K562 (cell line): ENCODE measurements at regions not wholly inside any gene's neighbourhood (a gene's known extent, or its start where the extent isn't known, plus 50 kb on each side); places are given as distances from the start of the nearest gene placed in this dataset.

Source experiments
- ATAC-seq: fragments of 200-7000 bp; cut with Tn5 transposase; 3 replicates; pipeline ENCODE4 v1.9.1; 2020; ENCODE audit warnings: moderate library complexity
- BruUV-seq: library from RNA; stranded (reverse); fragments of 400-500 nt; replicated peaks from 2 replicates; lab custom pipeline; 2021; lab: Mats Ljungman, UMichigan
- CTCF ChIA-PET: fragments of 300-600 bp; formaldehyde crosslinking; extraction: SDS; loops from one replicate; lab custom pipeline; 2021; ENCODE audit warnings: low intra/inter-chr PET ratio; lab: Yijun Ruan, JAX
- POLR2A ChIA-PET: fragments of 300-600, 350-650 bp; sonication (Branson Sonifier 250); formaldehyde crosslinking; extraction: SDS; loops from one replicate; lab custom pipeline; 2021; ENCODE audit warnings: antibody characterized with exemption, inconsistent platforms; lab: Yijun Ruan, JAX
- DNase-seq, 4 experiments: peaks; one replicate each; pipeline versions ENCODE4 v3.0.0 to v3.0.0-alpha.2; 2011 to 2018; ENCODE audit warnings: low spot score in 3 of 4, mixed read lengths in 3 of 4; ENCODE audit errors: extremely low read depth in 1 of 4
- FAIRE-seq: peaks from 2 replicates; lab custom pipeline; 2011; peaks lifted over from hg19 to GRCh38; lab: Jason Lieb, UNC
- H2AFZ ChIP-seq: 2 replicates; pipeline ENCODE4 v1.6.0; 2011; ENCODE audit warnings: low read depth, low read length, control low read depth, inconsistent platforms
- H3K27ac ChIP-seq: fragments of 200-600 bp; 3 replicates; pipeline ENCODE4 v1.8.0; 2011; ENCODE audit warnings: low read depth, mild to moderate bottlenecking, control low read depth, inconsistent platforms, low read length, moderate library complexity, mixed read lengths; ENCODE audit errors: extremely low read depth
- H3K27me3 ChIP-seq, 2 experiments: fragments of 300-600 bp in 1 of 2; 2 replicates in 1 of 2; 3 replicates in 1 of 2; pipeline versions ENCODE4 v1.6.0 to v1.8.0; 2011; ENCODE audit warnings: inconsistent platforms in 2 of 2, low read length in 2 of 2, mild to moderate bottlenecking in 1 of 2, mixed read lengths in 1 of 2, moderate library complexity in 1 of 2; ENCODE audit not compliant: control insufficient read depth in 2 of 2, insufficient read depth in 2 of 2
- H3K36me3 ChIP-seq: fragments of 300-600 bp; 3 replicates; pipeline ENCODE4 v1.8.0; 2011; ENCODE audit warnings: mild to moderate bottlenecking, low read length, inconsistent platforms; ENCODE audit not compliant: control insufficient read depth, insufficient read depth
- H3K4me1 ChIP-seq, 2 experiments: fragments of 200-600 bp in 1 of 2; replicated peaks in 1 of 2; 2 replicates in 1 of 2; 3 replicates in 1 of 2; pipeline versions ENCODE4 v1.5.1 to v1.8.0; 2011; ENCODE audit warnings: inconsistent platforms in 2 of 2, low read length in 2 of 2, mild to moderate bottlenecking in 1 of 2, mixed read lengths in 1 of 2, moderate library complexity in 1 of 2; ENCODE audit not compliant: control insufficient read depth in 2 of 2, insufficient read depth in 2 of 2
- H3K4me2 ChIP-seq: 2 replicates; pipeline ENCODE4 v1.6.1; 2011; ENCODE audit warnings: low read length, control low read depth, inconsistent platforms, mixed read lengths; ENCODE audit not compliant: insufficient read depth
- H3K4me3 ChIP-seq: fragments of 200-600 bp; sonication (generic), shearing (Covaris generic); 2 replicates; pipeline ENCODE4 v1.5.1; 2016; ENCODE audit warnings: control low read depth, inconsistent platforms
- H3K79me2 ChIP-seq: fragments of 200-600 bp; 3 replicates; pipeline ENCODE4 v1.8.0; 2011; ENCODE audit warnings: low read length, inconsistent platforms; ENCODE audit not compliant: control insufficient read depth, insufficient read depth
- H3K9ac ChIP-seq, 2 experiments: 2 replicates each; pipeline versions ENCODE4 v1.6.0 to v1.6.1; 2011; ENCODE audit warnings: low read depth in 2 of 2, low read length in 2 of 2, control low read depth in 1 of 2, inconsistent platforms in 1 of 2, mild to moderate bottlenecking in 1 of 2, mixed read lengths in 1 of 2; ENCODE audit not compliant: insufficient read depth in 1 of 2
- H3K9me1 ChIP-seq: one replicate; pipeline ENCODE4 v1.6.0; 2011; ENCODE audit warnings: inconsistent platforms, mild to moderate bottlenecking, low read length, moderate library complexity; ENCODE audit not compliant: control insufficient read depth, insufficient read depth
- H3K9me3 ChIP-seq: replicated peaks from 2 replicates; pipeline ENCODE4 v1.5.1; 2011; ENCODE audit warnings: low read depth, low read length, inconsistent platforms; ENCODE audit not compliant: control insufficient read depth, insufficient read depth
- H4K20me1 ChIP-seq: replicated peaks from 2 replicates; pipeline ENCODE4 v1.6.1; 2011; ENCODE audit warnings: low read length, inconsistent platforms, mixed read lengths; ENCODE audit not compliant: control insufficient read depth, insufficient read depth
- ADNP ChIP-seq: fragments of 200-800 bp; sonication (Bioruptor generic); IDR thresholded peaks from 2 replicates; pipeline ENCODE4 v1.6.1; 2016; ENCODE audit warnings: missing genetic modification characterization, missing compliant biosample characterization
- ARID3A ChIP-seq: IDR thresholded peaks from 2 replicates; pipeline ENCODE4 v1.6.1; 2012; ENCODE audit warnings: low read depth, low read length, improper control_type of control experiment, borderline replicate concordance
- CBX3 ChIP-seq, 2 experiments: IDR thresholded peaks; 1 replicate in 1 of 2; 2 replicates in 1 of 2; pipeline ENCODE4 v1.6.1; 2012; ENCODE audit warnings: inconsistent platforms in 2 of 2, low read length in 2 of 2, borderline replicate concordance in 1 of 2, control low read depth in 1 of 2
- DMBX1 ChIP-seq: fragments of 250-450 bp; sonication (Bioruptor Pico); IDR thresholded peaks from 2 replicates; pipeline ENCODE4 v1.8.0; 2022; ENCODE audit warnings: inconsistent platforms, mild to moderate bottlenecking, moderate library complexity, borderline replicate concordance
- DNMT1 ChIP-seq: fragments of 450-650 bp; IDR thresholded peaks from 2 replicates; pipeline ENCODE4 v1.6.1; 2016; ENCODE audit warnings: antibody characterized with exemption, mild to moderate bottlenecking
- EZH2 ChIP-seq: IDR thresholded peaks from 2 replicates; pipeline ENCODE4 v1.6.1; 2012; ENCODE audit warnings: low read depth, mild to moderate bottlenecking, inconsistent platforms, low read length, borderline replicate concordance
- KLF13 ChIP-seq: fragments of 450-650 bp; IDR thresholded peaks from 2 replicates; pipeline ENCODE4 v1.6.1; 2016; ENCODE audit warnings: missing genetic modification characterization, low read depth, mild to moderate bottlenecking, missing compliant biosample characterization, moderate library complexity, borderline replicate concordance
- MAFG ChIP-seq: fragments of 450-650 bp; conservative IDR thresholded peaks from 2 replicates; pipeline ENCODE4 v1.6.1; 2016; ENCODE audit warnings: missing genetic modification characterization, missing compliant biosample characterization
- MTA3 ChIP-seq: fragments of 450-650 bp; formaldehyde crosslinking; IDR thresholded peaks from 2 replicates; pipeline ENCODE4 v1.6.1; 2017; ENCODE audit warnings: mild to moderate bottlenecking, borderline replicate concordance
- TEAD2 ChIP-seq: fragments of 450-650 bp; IDR thresholded peaks from 2 replicates; pipeline ENCODE4 v1.6.1; 2016; ENCODE audit warnings: missing genetic modification characterization, control low read depth, missing compliant biosample characterization
- ZBTB2 ChIP-seq: fragments of 450-650 bp; IDR thresholded peaks from 2 replicates; pipeline ENCODE4 v1.6.1; 2016; ENCODE audit warnings: antibody characterized with exemption
- ZNF197 ChIP-seq: fragments of 200-800 bp; sonication (Bioruptor generic); IDR thresholded peaks from 2 replicates; pipeline ENCODE4 v1.6.1; 2016; ENCODE audit warnings: low read depth, missing genetic modification characterization, missing compliant biosample characterization
- ZNF444 ChIP-seq: fragments of 250-450 bp; sonication (Bioruptor Pico); IDR thresholded peaks from 2 replicates; pipeline ENCODE4 v1.4.0; 2020; ENCODE audit warnings: mild to moderate bottlenecking, moderate library complexity
- WGBS: fragments of 100-300 bp; shearing (Covaris generic); methylation state at CpG from one replicate; pipeline ENCODE4 v1.1.6; 2016; ENCODE audit warnings: low coverage, mixed read lengths; ENCODE audit not compliant: insufficient coverage; ENCODE audit errors: missing lambda C conversion rate; 5-methylcytosine and 5-hydroxymethylcytosine counted together
- in situ Hi-C: fragments of 300-500 bp; cut with MboI; formaldehyde crosslinking; loops from 4 replicates; pipeline ENCODE4 v1.15.0; 2018; ENCODE audit warnings: inconsistent platforms, mixed read lengths
- intact Hi-C: fragments of 100-400 bp; cut with micrococcal nuclease; formaldehyde crosslinking; loops from 2 replicates; pipeline ENCODE4 v1.14.2; 2022

GRCh38 chr10:124245806-124246440, 152.5 kb upstream of the CHST15 start:
- 0% methylated on average over 9 of the region's 11 CpGs for WGBS
- no peaks in the 10 kb centered on the region for H3K9me3 ChIP-seq
- ChIA-PET CTCF (no interaction called here), POLR2A (interaction anchor here (0.6 kb wide), 1 partner anchor 114 kb away, joined by 3 read pairs; no protein-coding TSS in a partner anchor)
- no peaks in the 10 kb centered on the region; a peak in 1 of 5 replicates for H3K4me1 ChIP-seq
- no peak overlapping the region for H2AFZ ChIP-seq
- H3K9ac ChIP-seq, result no peak overlapping the region
- FAIRE-seq (no peak), ATAC-seq (no peak), DNase-seq (no peak)
- no peaks in the 10 kb centered on the region for H4K20me1 ChIP-seq
- peaks cover 0 to 18% of the 10 kb centered on the region in 2 experiments; a peak in 1 of 5 replicates for H3K27me3 ChIP-seq
- no peak overlapping the region for H3K4me3 ChIP-seq
- in situ Hi-C loops (no loop called here), intact Hi-C loops (no loop called here)
- no peaks in the 10 kb centered on the region for H3K79me2 ChIP-seq
- no TSS peak for BruUV-seq
- no peak overlapping the region for H3K4me2 ChIP-seq
- no peak overlapping the region for H3K27ac ChIP-seq
- H3K9me1 ChIP-seq, result no peaks in the 10 kb centered on the region
- no peaks in the 10 kb centered on the region for H3K36me3 ChIP-seq
- TF ChIP-seq MTA3 (no peak), ADNP (tag) (no peak), CBX3 (IDR thresholded peaks at IDR 0.05; ENCODE audit: borderline replicate concordance in 1 of 2, low read length in 2 of 2) (no peak), DMBX1 (CRISPR knock-in tag) (no peak), ZNF444 (CRISPR knock-in tag) (no peak)

GRCh38 chr10:124245191-124245590, 151.8 kb upstream of the CHST15 start:
- in situ Hi-C loops (no loop called here), intact Hi-C loops (no loop called here)
- Histone ChIP-seq H3K9ac (no peak overlapping the region), H3K4me3 (no peak overlapping the region), H3K9me1 (no peaks in the 10 kb centered on the region), H3K4me1 (no peaks in the 10 kb centered on the region; a peak in 1 of 5 replicates), H3K27me3 (peaks cover 0 to 14% of the 10 kb centered on the region in 2 experiments; a peak in 1 of 5 replicates), H3K9me3 (no peaks in the 10 kb centered on the region), H3K79me2 (no peaks in the 10 kb centered on the region), H2AFZ (no peak overlapping the region), H3K36me3 (no peaks in the 10 kb centered on the region), H4K20me1 (no peaks in the 10 kb centered on the region), H3K4me2 (no peak overlapping the region), H3K27ac (no peak overlapping the region)
- FAIRE-seq (no peak), ATAC-seq (no peak), DNase-seq (no peak)
- BruUV-seq, result no TSS peak
- WGBS, result 0% methylated on average over 1 of the region's 8 CpGs
- POLR2A ChIA-PET, result no interaction called here
- CTCF ChIA-PET, result no interaction called here
- no peak for TF ChIP-seq ARID3A
- no peak for TF ChIP-seq DNMT1
- no peak for TF ChIP-seq TEAD2 (tag)
- no peak for TF ChIP-seq ZBTB2
- no peak for TF ChIP-seq KLF13 (tag)
- TF ChIP-seq MAFG (tag), result no peak
- TF ChIP-seq EZH2, result no peak
- TF ChIP-seq ZNF197, result no peak
